Ishikawa (cell line): ENCODE measurements at regions not wholly inside any gene's neighbourhood (a gene's known extent, or its start where the extent isn't known, plus 50 kb on each side); places are given as distances from the start of the nearest gene placed in this dataset.

Source experiments
- CEBPB ChIP-seq: IDR thresholded peaks from 2 replicates; pipeline ENCODE4 v1.6.1; 2012
- EP300 ChIP-seq: IDR thresholded peaks from 2 replicates; pipeline ENCODE4 v1.6.1; 2012; ENCODE audit warnings: borderline replicate concordance
- FOXM1 ChIP-seq: IDR thresholded peaks from 2 replicates; pipeline ENCODE4 v1.6.1; 2012; ENCODE audit warnings: low read depth, borderline replicate concordance
- NFIC ChIP-seq: IDR thresholded peaks from 2 replicates; pipeline ENCODE4 v1.6.1; 2012
- RAD21 ChIP-seq: IDR thresholded peaks from 2 replicates; pipeline ENCODE4 v1.6.1; 2012; ENCODE audit warnings: low read depth
- TAF1 ChIP-seq: IDR thresholded peaks from 2 replicates; pipeline ENCODE4 v1.6.1; 2012; ENCODE audit warnings: low read depth, mild to moderate bottlenecking
- TCF12 ChIP-seq: IDR thresholded peaks from 2 replicates; pipeline ENCODE4 v1.6.1; 2012; ENCODE audit warnings: low read depth
- TEAD4 ChIP-seq: IDR thresholded peaks from 2 replicates; pipeline ENCODE4 v1.6.1; 2012
- YY1 ChIP-seq: IDR thresholded peaks from 2 replicates; pipeline ENCODE4 v1.6.1; 2012; ENCODE audit warnings: low read depth
- ZBTB7A ChIP-seq: IDR thresholded peaks from 2 replicates; pipeline ENCODE4 v1.6.1; 2012; ENCODE audit warnings: low read depth
- TF ChIP-seq, protein P1 (sequence below): IDR thresholded peaks from 2 replicates; pipeline ENCODE4 v1.6.1; 2012
- TF ChIP-seq, protein P2 (sequence below): IDR thresholded peaks from 2 replicates; pipeline ENCODE4 v1.6.1; 2012; ENCODE audit warnings: low read depth, mild to moderate bottlenecking

DNA sequence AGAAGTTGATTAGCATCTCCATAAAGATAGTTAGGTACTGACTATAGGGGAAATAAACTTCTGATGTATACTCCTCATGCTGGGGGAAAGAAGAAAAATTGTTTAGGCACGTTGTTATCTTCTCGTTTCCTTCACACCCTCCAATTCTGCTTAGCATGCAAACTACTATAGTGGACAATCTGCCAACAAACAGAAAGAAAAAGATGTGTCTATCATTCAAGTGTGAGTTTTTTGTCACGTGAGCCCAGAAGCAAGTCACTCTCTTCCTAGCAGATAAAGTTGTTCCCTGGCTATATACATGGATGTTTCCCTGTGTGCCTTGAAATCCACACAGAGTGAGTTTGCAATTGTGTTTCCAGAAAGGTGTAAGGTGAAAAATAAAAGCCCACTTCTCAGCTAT lies 318.4 kb downstream of the CWC27 start:
- TF ChIP-seq RAD21 (no peak), CEBPB (no peak), TAF1 (no peak), ZBTB7A (no peak), EP300 (no peak)

DNA sequence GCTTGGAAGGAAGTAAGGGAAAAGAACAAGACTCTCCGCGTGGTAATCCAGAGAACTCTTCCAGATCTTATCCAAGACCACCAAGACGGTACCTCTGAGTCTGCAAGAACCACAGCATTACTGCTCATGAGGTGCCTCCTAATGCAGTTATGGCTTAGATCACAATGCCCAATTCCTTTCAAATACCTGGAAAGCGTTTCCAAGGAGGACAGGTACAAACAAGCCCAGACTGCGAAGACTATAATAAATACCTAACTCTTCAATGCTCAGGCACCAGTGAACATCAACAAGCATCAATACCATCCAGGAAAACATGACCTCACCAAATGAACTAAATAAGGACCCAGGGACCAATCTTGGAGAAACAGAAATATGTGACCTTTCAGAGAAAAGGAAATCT lies 325.5 kb downstream of the CWC27 start:
- TF ChIP-seq NFIC (no peak), FOXM1 (no peak), TAF1 (no peak), TCF12 (no peak), ZBTB7A (no peak), YY1 (no peak), RAD21 (no peak), TEAD4 (no peak)
- TF ChIP-seq, protein P1, sequence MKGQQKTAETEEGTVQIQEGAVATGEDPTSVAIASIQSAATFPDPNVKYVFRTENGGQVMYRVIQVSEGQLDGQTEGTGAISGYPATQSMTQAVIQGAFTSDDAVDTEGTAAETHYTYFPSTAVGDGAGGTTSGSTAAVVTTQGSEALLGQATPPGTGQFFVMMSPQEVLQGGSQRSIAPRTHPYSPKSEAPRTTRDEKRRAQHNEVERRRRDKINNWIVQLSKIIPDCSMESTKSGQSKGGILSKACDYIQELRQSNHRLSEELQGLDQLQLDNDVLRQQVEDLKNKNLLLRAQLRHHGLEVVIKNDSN, result no peak
- TF ChIP-seq, protein P2, sequence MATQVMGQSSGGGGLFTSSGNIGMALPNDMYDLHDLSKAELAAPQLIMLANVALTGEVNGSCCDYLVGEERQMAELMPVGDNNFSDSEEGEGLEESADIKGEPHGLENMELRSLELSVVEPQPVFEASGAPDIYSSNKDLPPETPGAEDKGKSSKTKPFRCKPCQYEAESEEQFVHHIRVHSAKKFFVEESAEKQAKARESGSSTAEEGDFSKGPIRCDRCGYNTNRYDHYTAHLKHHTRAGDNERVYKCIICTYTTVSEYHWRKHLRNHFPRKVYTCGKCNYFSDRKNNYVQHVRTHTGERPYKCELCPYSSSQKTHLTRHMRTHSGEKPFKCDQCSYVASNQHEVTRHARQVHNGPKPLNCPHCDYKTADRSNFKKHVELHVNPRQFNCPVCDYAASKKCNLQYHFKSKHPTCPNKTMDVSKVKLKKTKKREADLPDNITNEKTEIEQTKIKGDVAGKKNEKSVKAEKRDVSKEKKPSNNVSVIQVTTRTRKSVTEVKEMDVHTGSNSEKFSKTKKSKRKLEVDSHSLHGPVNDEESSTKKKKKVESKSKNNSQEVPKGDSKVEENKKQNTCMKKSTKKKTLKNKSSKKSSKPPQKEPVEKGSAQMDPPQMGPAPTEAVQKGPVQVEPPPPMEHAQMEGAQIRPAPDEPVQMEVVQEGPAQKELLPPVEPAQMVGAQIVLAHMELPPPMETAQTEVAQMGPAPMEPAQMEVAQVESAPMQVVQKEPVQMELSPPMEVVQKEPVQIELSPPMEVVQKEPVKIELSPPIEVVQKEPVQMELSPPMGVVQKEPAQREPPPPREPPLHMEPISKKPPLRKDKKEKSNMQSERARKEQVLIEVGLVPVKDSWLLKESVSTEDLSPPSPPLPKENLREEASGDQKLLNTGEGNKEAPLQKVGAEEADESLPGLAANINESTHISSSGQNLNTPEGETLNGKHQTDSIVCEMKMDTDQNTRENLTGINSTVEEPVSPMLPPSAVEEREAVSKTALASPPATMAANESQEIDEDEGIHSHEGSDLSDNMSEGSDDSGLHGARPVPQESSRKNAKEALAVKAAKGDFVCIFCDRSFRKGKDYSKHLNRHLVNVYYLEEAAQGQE, result no peak

DNA sequence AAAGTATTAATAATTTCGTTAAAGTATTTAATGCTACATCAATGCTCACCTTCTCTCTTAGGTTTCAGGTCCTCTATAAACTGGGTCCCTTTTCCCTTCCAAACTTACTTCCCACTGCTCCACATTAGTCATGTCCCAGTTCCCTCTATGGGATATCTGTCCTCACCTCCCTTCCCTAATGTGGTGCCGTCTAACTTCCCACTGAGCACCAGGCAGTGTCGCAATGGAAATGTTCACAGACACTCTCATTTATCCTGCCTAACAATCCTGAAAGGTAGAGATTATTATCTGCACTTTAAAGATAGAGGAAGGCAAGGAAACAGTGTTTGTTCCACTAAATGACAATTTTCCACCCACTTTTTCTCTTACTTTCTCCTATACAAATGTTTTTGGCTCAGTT lies 329.7 kb downstream of the CWC27 start:
- TF ChIP-seq ZBTB7A, result no peak
- no peak for TF ChIP-seq TAF1
- no peak for TF ChIP-seq NFIC
- TF ChIP-seq, protein P2, result no peak
